GM10248 (cell line): ENCODE measurements at regions not wholly inside any gene's neighbourhood (a gene's known extent, or its start where the extent isn't known, plus 50 kb on each side); places are given as distances from the start of the nearest gene placed in this dataset.

ENCODE experiments used
- CTCF ChIA-PET: fragments of 300-600 bp; sonication (Branson Sonifier 250); formaldehyde crosslinking; extraction: SDS; loops from one replicate; lab custom pipeline; 2021; ENCODE audit warnings: antibody characterized with exemption; lab: Yijun Ruan, JAX
- POLR2A ChIA-PET: fragments of 350-650 bp; sonication (Branson Sonifier 250); formaldehyde crosslinking; extraction: SDS; loops from one replicate; lab custom pipeline; 2020; ENCODE audit warnings: antibody characterized with exemption; lab: Yijun Ruan, JAX
- DNase-seq: peaks from one replicate; pipeline ENCODE4 v3.0.0; 2012; ENCODE audit errors: extremely low spot score
- CTCF ChIP-seq: IDR thresholded peaks from 2 replicates; pipeline ENCODE4 v1.5.1; 2012; ENCODE audit warnings: mild to moderate bottlenecking, low read depth; ENCODE audit errors: extremely low read depth, missing control alignments, control extremely low read depth

- no peak for TF ChIP-seq CTCF
- DNase-seq, result no peak
- POLR2A ChIA-PET, result no interaction called here
- CTCF ChIA-PET, result interaction anchor here (1.3 to 3.4 kb wide), 2 partner anchors 23 to 74 kb away, joined by 3 to 14 read pairs; no protein-coding TSS in a partner anchor
Measured at GRCh38 chr15:48061605-48062004, 59.2 kb upstream of the SLC24A5 start.

GRCh38 chr15:48062148-48062872, 58.5 kb upstream of the SLC24A5 start:
- TF ChIP-seq CTCF, result no peak
- no peak for DNase-seq
- ChIA-PET CTCF (interaction anchor here (3.4 kb wide), 1 partner anchor 22 kb away, joined by 14 read pairs; no protein-coding TSS in a partner anchor), POLR2A (no interaction called here)

GRCh38 chr15:48063411-48063985, 57.3 kb upstream of the SLC24A5 start:
- no peak for TF ChIP-seq CTCF
- ChIA-PET POLR2A (no interaction called here), CTCF (interaction anchor here (3.4 kb wide), 1 partner anchor 21 kb away, joined by 14 read pairs; no protein-coding TSS in a partner anchor)
- DNase-seq, result no peak

- no peak for TF ChIP-seq CTCF
- no peak for DNase-seq
- ChIA-PET CTCF (interaction anchor here (1.1 kb wide), 1 partner anchor 20 kb away, joined by 4 read pairs; no protein-coding TSS in a partner anchor), POLR2A (no interaction called here)
Measured at GRCh38 chr15:48064421-48064820, 56.4 kb upstream of the SLC24A5 start.

GRCh38 chr15:48066456-48066855, 54.3 kb upstream of the SLC24A5 start:
- ChIA-PET POLR2A (no interaction called here), CTCF (no interaction called here)
- DNase-seq, result no peak
- no peak for TF ChIP-seq CTCF
